ENCODE measurements at regions not wholly inside any gene's neighbourhood (a gene's known extent, or its start where the extent isn't known, plus 50 kb on each side); places are given as distances from the start of the nearest gene placed in this dataset.

- no peak for DNase-seq (ENCODE audit: insufficient read length, low spot score)
- TF ChIP-seq PAX5 (IDR thresholded peaks at IDR 0.05; ENCODE audit: insufficient read depth, low read length, severe bottlenecking) = no peak
- no peak for TF ChIP-seq TAF1 (IDR thresholded peaks at IDR 0.05; ENCODE audit: low read depth, low read length)
- no peak for TF ChIP-seq SPI1 (IDR thresholded peaks at IDR 0.05; ENCODE audit: low read depth, low read length)
- no peak for TF ChIP-seq POLR2AphosphoS5 (IDR thresholded peaks at IDR 0.05; ENCODE audit: low read depth, low read length)
- no peak for TF ChIP-seq POLR2A (IDR thresholded peaks at IDR 0.05; ENCODE audit: low read depth, low read length)
- no peak for TF ChIP-seq POU2F2 (IDR thresholded peaks at IDR 0.05; ENCODE audit: low read depth, low read length)
- no peak for FAIRE-seq
These were observed 411.2 kb upstream of the KLF6 start for GRCh38 chr10:4196183-4196582.

GRCh38 chr10:4195213-4195612 lies 410.2 kb upstream of the KLF6 start:
- TF ChIP-seq POLR2AphosphoS5 (IDR thresholded peaks at IDR 0.05; ENCODE audit: low read depth, low read length) (no peak), PAX5 (IDR thresholded peaks at IDR 0.05; ENCODE audit: insufficient read depth, low read length, severe bottlenecking) (no peak)
- no peak for DNase-seq (ENCODE audit: insufficient read length, low spot score)
- FAIRE-seq = no peak

- TF ChIP-seq PAX5 (IDR thresholded peaks at IDR 0.05; ENCODE audit: insufficient read depth, low read length, severe bottlenecking) (no peak), SPI1 (IDR thresholded peaks at IDR 0.05; ENCODE audit: low read depth, low read length) (no peak)
- DNase-seq (ENCODE audit: insufficient read length, low spot score) = no peak
- FAIRE-seq = no peak
These were observed 409.2 kb upstream of the KLF6 start for GRCh38 chr10:4194231-4194630.

GRCh38 chr10:4191894-4192293 lies 406.9 kb upstream of the KLF6 start:
- FAIRE-seq (no peak), DNase-seq (ENCODE audit: insufficient read length, low spot score) (no peak)
- TF ChIP-seq POLR2AphosphoS5 (IDR thresholded peaks at IDR 0.05; ENCODE audit: low read depth, low read length) (no peak), SPI1 (IDR thresholded peaks at IDR 0.05; ENCODE audit: low read depth, low read length) (no peak), POLR2A (IDR thresholded peaks at IDR 0.05; ENCODE audit: low read depth, low read length) (no peak), PAX5 (IDR thresholded peaks at IDR 0.05; ENCODE audit: insufficient read depth, low read length, severe bottlenecking) (no peak), TAF1 (IDR thresholded peaks at IDR 0.05; ENCODE audit: low read depth, low read length) (no peak), POU2F2 (IDR thresholded peaks at IDR 0.05; ENCODE audit: low read depth, low read length) (no peak)

- TF ChIP-seq SPI1 (IDR thresholded peaks at IDR 0.05; ENCODE audit: low read depth, low read length) = no peak
- no peak for TF ChIP-seq POLR2A (IDR thresholded peaks at IDR 0.05; ENCODE audit: low read depth, low read length)
- no peak for TF ChIP-seq POLR2AphosphoS5 (IDR thresholded peaks at IDR 0.05; ENCODE audit: low read depth, low read length)
- no peak for TF ChIP-seq TAF1 (IDR thresholded peaks at IDR 0.05; ENCODE audit: low read depth, low read length)
- DNase-seq (ENCODE audit: insufficient read length, low spot score) (no peak), FAIRE-seq (no peak)
These were observed 406.3 kb upstream of the KLF6 start for GRCh38 chr10:4191354-4191753.

GRCh38 chr10:4190876-4191275 lies 405.9 kb upstream of the KLF6 start:
- TF ChIP-seq PAX5 (IDR thresholded peaks at IDR 0.05; ENCODE audit: insufficient read depth, low read length, severe bottlenecking) (no peak), POU2F2 (IDR thresholded peaks at IDR 0.05; ENCODE audit: low read depth, low read length) (no peak), SPI1 (IDR thresholded peaks at IDR 0.05; ENCODE audit: low read depth, low read length) (no peak), TAF1 (IDR thresholded peaks at IDR 0.05; ENCODE audit: low read depth, low read length) (no peak)
- FAIRE-seq (no peak), DNase-seq (ENCODE audit: insufficient read length, low spot score) (no peak)

GRCh38 chr10:4189281-4189680 lies 404.3 kb upstream of the KLF6 start:
- no peak for FAIRE-seq
- TF ChIP-seq POLR2AphosphoS5 (IDR thresholded peaks at IDR 0.05; ENCODE audit: low read depth, low read length) (no peak), SPI1 (IDR thresholded peaks at IDR 0.05; ENCODE audit: low read depth, low read length) (no peak), POU2F2 (IDR thresholded peaks at IDR 0.05; ENCODE audit: low read depth, low read length) (no peak), POLR2A (IDR thresholded peaks at IDR 0.05; ENCODE audit: low read depth, low read length) (no peak), TAF1 (IDR thresholded peaks at IDR 0.05; ENCODE audit: low read depth, low read length) (no peak), PAX5 (IDR thresholded peaks at IDR 0.05; ENCODE audit: insufficient read depth, low read length, severe bottlenecking) (no peak)
- DNase-seq (ENCODE audit: insufficient read length, low spot score) = no peak

- FAIRE-seq (no peak), DNase-seq (ENCODE audit: insufficient read length, low spot score) (no peak)
- TF ChIP-seq POLR2AphosphoS5 (IDR thresholded peaks at IDR 0.05; ENCODE audit: low read depth, low read length) (no peak), POLR2A (IDR thresholded peaks at IDR 0.05; ENCODE audit: low read depth, low read length) (no peak), SPI1 (IDR thresholded peaks at IDR 0.05; ENCODE audit: low read depth, low read length) (no peak), PAX5 (IDR thresholded peaks at IDR 0.05; ENCODE audit: insufficient read depth, low read length, severe bottlenecking) (no peak), POU2F2 (IDR thresholded peaks at IDR 0.05; ENCODE audit: low read depth, low read length) (no peak), TAF1 (IDR thresholded peaks at IDR 0.05; ENCODE audit: low read depth, low read length) (no peak)
These were observed 403.4 kb upstream of the KLF6 start for GRCh38 chr10:4188406-4188805.

GRCh38 chr10:4186849-4187540 lies 402.0 kb upstream of the KLF6 start:
- DNase-seq (ENCODE audit: insufficient read length, low spot score) (no peak), FAIRE-seq (no peak)
- no peak for TF ChIP-seq PAX5 (IDR thresholded peaks at IDR 0.05; ENCODE audit: insufficient read depth, low read length, severe bottlenecking)
- TF ChIP-seq POLR2AphosphoS5 (IDR thresholded peaks at IDR 0.05; ENCODE audit: low read depth, low read length) = no peak
- no peak for TF ChIP-seq SPI1 (IDR thresholded peaks at IDR 0.05; ENCODE audit: low read depth, low read length)
- no peak for TF ChIP-seq TAF1 (IDR thresholded peaks at IDR 0.05; ENCODE audit: low read depth, low read length)
- no peak for TF ChIP-seq POU2F2 (IDR thresholded peaks at IDR 0.05; ENCODE audit: low read depth, low read length)
- TF ChIP-seq POLR2A (IDR thresholded peaks at IDR 0.05; ENCODE audit: low read depth, low read length) = no peak

- DNase-seq (ENCODE audit: insufficient read length, low spot score) (no peak), FAIRE-seq (no peak)
These were observed 398.8 kb upstream of the KLF6 start for GRCh38 chr10:4183761-4184261.

More at GRCh38 chr10:4183761-4184261, 398.8 kb upstream of the KLF6 start:
- TF ChIP-seq POU2F2 (IDR thresholded peaks at IDR 0.05; ENCODE audit: low read depth, low read length) = no peak
- TF ChIP-seq TAF1 (IDR thresholded peaks at IDR 0.05; ENCODE audit: low read depth, low read length) = no peak
- no peak for TF ChIP-seq PAX5 (IDR thresholded peaks at IDR 0.05; ENCODE audit: insufficient read depth, low read length, severe bottlenecking)
- TF ChIP-seq SPI1 (IDR thresholded peaks at IDR 0.05; ENCODE audit: low read depth, low read length) = no peak
